Endodermal cell (in vitro differentiated cells): ENCODE measurements at regions not wholly inside any gene's neighbourhood (a gene's known extent, or its start where the extent isn't known, plus 50 kb on each side); places are given as distances from the start of the nearest gene placed in this dataset.

Experiments
- DNase-seq: peaks from one replicate; pipeline ENCODE4 v3.0.0-alpha.2; 2017
- H3K27ac ChIP-seq: 2 replicates; pipeline ENCODE4 v1.5.1; 2013; ENCODE audit warnings: mild to moderate bottlenecking, low read depth, low read length, moderate library complexity
- H3K27me3 ChIP-seq: 2 replicates; pipeline ENCODE4 v1.6.1; 2013; ENCODE audit warnings: mild to moderate bottlenecking, low read length, moderate library complexity; ENCODE audit not compliant: insufficient read depth, control insufficient read depth, poor library complexity, severe bottlenecking
- H3K36me3 ChIP-seq: 2 replicates; pipeline ENCODE4 v1.7.0; 2013; ENCODE audit warnings: mild to moderate bottlenecking, low read length, moderate library complexity; ENCODE audit not compliant: control insufficient read depth, insufficient read depth
- H3K4me1 ChIP-seq: one replicate; pipeline ENCODE4 v1.7.0; 2013; ENCODE audit warnings: low read length; ENCODE audit not compliant: control insufficient read depth, insufficient read depth
- H3K4me3 ChIP-seq: 2 replicates; pipeline ENCODE4 v1.5.1; 2013; ENCODE audit warnings: mild to moderate bottlenecking, low read length, moderate library complexity
- H3K9ac ChIP-seq: 2 replicates; pipeline ENCODE4 v1.6.1; 2013; ENCODE audit warnings: mild to moderate bottlenecking, low read length, moderate library complexity; ENCODE audit not compliant: poor library complexity, severe bottlenecking; ENCODE audit errors: extremely low read depth
- H3K9me3 ChIP-seq: 2 replicates; pipeline ENCODE4 v1.6.1; 2013; ENCODE audit warnings: mild to moderate bottlenecking, low read length, moderate library complexity; ENCODE audit not compliant: control insufficient read depth
- H3K27ac Mint-ChIP-seq: 2 replicates; pipeline ENCODE4 v1.8.0; 2020; ENCODE audit warnings: mixed read lengths
- H3K27me3 Mint-ChIP-seq: 2 replicates; pipeline ENCODE4 v1.8.0; 2021; ENCODE audit warnings: mild to moderate bottlenecking, mixed read lengths; ENCODE audit not compliant: insufficient read depth
- H3K36me3 Mint-ChIP-seq: 2 replicates; pipeline ENCODE4 v1.8.0; 2020; ENCODE audit warnings: low read depth, mixed read lengths
- H3K4me1 Mint-ChIP-seq: 2 replicates; pipeline ENCODE4 v1.8.0; 2020; ENCODE audit warnings: mixed read lengths
- H3K4me3 Mint-ChIP-seq: 2 replicates; pipeline ENCODE4 v1.8.0; 2020; ENCODE audit warnings: mild to moderate bottlenecking, moderate library complexity, mixed read lengths
- H3K9me3 Mint-ChIP-seq: 2 replicates; pipeline ENCODE4 v1.8.0; 2020; ENCODE audit warnings: mild to moderate bottlenecking, mixed read lengths
- WGBS, 2 experiments: methylation state at CpG; one replicate each; pipeline versions ENCODE4 v1.1.5 to v1.1.7; 2013; ENCODE audit warnings: missing lambda C conversion rate in 2 of 2, mixed read lengths in 1 of 2; ENCODE audit not compliant: insufficient coverage in 1 of 2, insufficient read length in 1 of 2; 5-methylcytosine and 5-hydroxymethylcytosine counted together
- TF ChIP-seq, protein P1 (sequence below): fragments of 200-600 bp; sonication (generic); conservative IDR thresholded peaks from 2 replicates; pipeline ENCODE4 v1.5.0; 2021; ENCODE audit warnings: antibody characterized with exemption, mild to moderate bottlenecking

GRCh38 chr7:25879799-25880198 lies 272.2 kb upstream of the NFE2L3 start:
- Histone ChIP-seq H3K9ac (no peak overlapping the region), H3K36me3 (no peaks in the 10 kb centered on the region), H3K9me3 (peaks cover 5% of the 10 kb centered on the region), H3K4me1 (no peaks in the 10 kb centered on the region), H3K27me3 (peaks cover 8% of the 10 kb centered on the region), H3K4me3 (no peak overlapping the region), H3K27ac (no peak overlapping the region)
- H3K4me3 Mint-ChIP-seq, result no peak overlapping the region
- peaks cover 17% of the 10 kb centered on the region for H3K27me3 Mint-ChIP-seq
- H3K9me3 Mint-ChIP-seq, result peaks cover 4% of the 10 kb centered on the region
- no peak overlapping the region for H3K27ac Mint-ChIP-seq
- no peaks in the 10 kb centered on the region for H3K36me3 Mint-ChIP-seq
- no peak for DNase-seq
- peaks cover 8% of the 10 kb centered on the region for H3K4me1 Mint-ChIP-seq
- 90 to 100% methylated on average over 2 to 3 of the region's 3 CpGs for WGBS, 2 experiments
- TF ChIP-seq, protein P1, sequence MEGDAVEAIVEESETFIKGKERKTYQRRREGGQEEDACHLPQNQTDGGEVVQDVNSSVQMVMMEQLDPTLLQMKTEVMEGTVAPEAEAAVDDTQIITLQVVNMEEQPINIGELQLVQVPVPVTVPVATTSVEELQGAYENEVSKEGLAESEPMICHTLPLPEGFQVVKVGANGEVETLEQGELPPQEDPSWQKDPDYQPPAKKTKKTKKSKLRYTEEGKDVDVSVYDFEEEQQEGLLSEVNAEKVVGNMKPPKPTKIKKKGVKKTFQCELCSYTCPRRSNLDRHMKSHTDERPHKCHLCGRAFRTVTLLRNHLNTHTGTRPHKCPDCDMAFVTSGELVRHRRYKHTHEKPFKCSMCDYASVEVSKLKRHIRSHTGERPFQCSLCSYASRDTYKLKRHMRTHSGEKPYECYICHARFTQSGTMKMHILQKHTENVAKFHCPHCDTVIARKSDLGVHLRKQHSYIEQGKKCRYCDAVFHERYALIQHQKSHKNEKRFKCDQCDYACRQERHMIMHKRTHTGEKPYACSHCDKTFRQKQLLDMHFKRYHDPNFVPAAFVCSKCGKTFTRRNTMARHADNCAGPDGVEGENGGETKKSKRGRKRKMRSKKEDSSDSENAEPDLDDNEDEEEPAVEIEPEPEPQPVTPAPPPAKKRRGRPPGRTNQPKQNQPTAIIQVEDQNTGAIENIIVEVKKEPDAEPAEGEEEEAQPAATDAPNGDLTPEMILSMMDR, result no peak

GRCh38 chr7:25881317-25882037 lies 270.5 kb upstream of the NFE2L3 start:
- H3K27ac Mint-ChIP-seq, result no peak overlapping the region
- TF ChIP-seq, protein P1, result no peak
- no peaks in the 10 kb centered on the region for H3K36me3 Mint-ChIP-seq
- no peaks in the 10 kb centered on the region for H3K9me3 Mint-ChIP-seq
- H3K4me3 ChIP-seq, result no peak overlapping the region
- no peak overlapping the region for H3K4me3 Mint-ChIP-seq
- peaks cover 8% of the 10 kb centered on the region for H3K4me1 Mint-ChIP-seq
- no peaks in the 10 kb centered on the region for H3K4me1 ChIP-seq
- 85 to 91% methylated on average over 7 to 14 of the region's 14 CpGs for WGBS, 2 experiments
- peaks cover 8% of the 10 kb centered on the region for H3K27me3 ChIP-seq
- no peak overlapping the region for H3K9ac ChIP-seq
- no peaks in the 10 kb centered on the region for H3K36me3 ChIP-seq
- H3K27ac ChIP-seq, result no peak overlapping the region
- no peaks in the 10 kb centered on the region for H3K9me3 ChIP-seq
- peaks cover 9% of the 10 kb centered on the region for H3K27me3 Mint-ChIP-seq
- no peak for DNase-seq

DNA sequence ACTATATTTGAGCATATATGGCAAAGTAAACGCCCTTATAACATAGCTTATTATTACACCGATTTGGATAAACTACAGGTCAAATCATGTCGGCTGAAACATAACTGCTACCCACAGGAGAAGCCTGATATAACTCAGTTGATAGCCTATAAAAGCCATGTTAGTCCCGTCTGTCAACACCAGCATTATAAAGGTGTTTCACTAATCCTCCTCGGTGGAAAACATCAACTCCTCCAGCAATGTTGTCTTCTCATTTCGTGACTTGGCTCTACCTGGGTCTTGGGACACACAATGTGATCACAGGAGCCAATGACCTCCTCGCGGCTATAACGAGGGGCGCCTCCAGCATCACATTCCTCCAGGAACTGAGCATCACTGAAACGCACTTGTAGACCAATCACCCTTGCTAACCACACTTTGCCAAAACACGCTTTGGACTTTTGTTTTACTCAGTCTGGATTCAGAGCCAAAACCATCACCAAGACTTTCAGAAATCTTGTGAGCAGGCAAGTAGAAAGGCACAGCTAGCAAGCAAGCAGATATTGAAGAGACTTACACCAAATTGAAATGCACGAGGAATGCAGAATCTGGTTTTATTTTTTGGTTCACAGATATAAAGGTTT lies 269.7 kb upstream of the NFE2L3 start:
- Mint-ChIP-seq H3K27me3 (peaks cover 9% of the 10 kb centered on the region), H3K9me3 (no peaks in the 10 kb centered on the region), H3K4me1 (peaks cover 8% of the 10 kb centered on the region), H3K36me3 (no peaks in the 10 kb centered on the region), H3K4me3 (no peak overlapping the region), H3K27ac (no peak overlapping the region)
- no peak overlapping the region for H3K9ac ChIP-seq
- TF ChIP-seq, protein P1, result no peak
- peaks cover 8% of the 10 kb centered on the region for H3K27me3 ChIP-seq
- 92 to 93% methylated on average over 10 to 13 of the region's 13 CpGs for WGBS, 2 experiments
- no peaks in the 10 kb centered on the region for H3K4me1 ChIP-seq
- H3K9me3 ChIP-seq, result no peaks in the 10 kb centered on the region
- H3K27ac ChIP-seq, result no peak overlapping the region
- no peaks in the 10 kb centered on the region for H3K36me3 ChIP-seq
- no peak overlapping the region for H3K4me3 ChIP-seq
- DNase-seq, result no peak
